ENCODE measurements at regions not wholly inside any gene's neighbourhood (a gene's known extent, or its start where the extent isn't known, plus 50 kb on each side); places are given as distances from the start of the nearest gene placed in this dataset.

DNA sequence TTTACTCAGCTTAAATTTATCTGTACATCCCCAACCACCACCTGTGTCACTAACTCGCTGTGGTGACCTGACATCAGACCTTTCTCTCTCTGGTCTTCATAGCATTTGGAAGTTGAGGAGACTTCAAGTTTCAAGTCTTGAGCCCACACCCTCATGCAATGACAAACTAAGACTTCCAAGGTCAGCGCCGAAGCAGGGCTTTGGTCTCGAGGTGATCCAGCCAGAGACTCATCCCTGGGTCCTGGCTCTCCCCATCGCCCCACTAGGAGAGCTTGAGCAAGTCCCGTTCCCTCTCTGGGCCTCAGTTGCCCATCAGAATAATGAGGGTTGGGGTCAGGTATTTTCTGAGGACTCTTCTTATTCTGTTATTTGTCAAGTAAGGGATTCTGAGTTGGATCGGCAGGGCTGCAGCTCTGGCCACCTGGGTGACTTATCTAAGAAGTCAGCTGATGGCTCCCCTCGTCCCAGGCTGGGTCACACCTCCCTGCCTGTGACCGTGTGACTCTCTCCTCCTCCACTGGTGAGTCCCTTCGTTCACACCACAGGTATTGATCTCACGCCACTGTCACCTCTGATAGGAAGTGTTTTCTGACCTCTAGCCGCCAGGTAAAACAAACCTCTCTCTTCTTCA, 143.7 kb upstream of the RUNX3 start:
- Histone ChIP-seq H3K27ac (ENCODE audit: low read length) (no peak overlapping the region), H3K9me3 (ENCODE audit: control insufficient read depth in 1 of 2, low read length in 2 of 2) (peaks cover 0 to 8% of the 10 kb centered on the region in 2 donors), H3K4me1 (ENCODE audit: control insufficient read depth in 1 of 2, insufficient read depth in 2 of 2, low read length in 2 of 2) (no peaks in the 10 kb centered on the region), H3K4me3 (ENCODE audit: low read depth in 1 of 2, low read length in 2 of 2) (no peak overlapping the region), H3K27me3 (ENCODE audit: low read depth, low read length) (no peaks in the 10 kb centered on the region), H3K36me3 (ENCODE audit: control insufficient read depth in 1 of 2, insufficient read depth in 2 of 2, low read length in 2 of 2) (no peaks in the 10 kb centered on the region)

GRCh38 chr1:25072461-25072860, 142.4 kb upstream of the RUNX3 start:
- Histone ChIP-seq H3K4me1 (ENCODE audit: control insufficient read depth in 1 of 2, insufficient read depth in 2 of 2, low read length in 2 of 2) (no peaks in the 10 kb centered on the region), H3K27me3 (ENCODE audit: low read depth, low read length) (no peaks in the 10 kb centered on the region), H3K27ac (ENCODE audit: low read length) (no peak overlapping the region), H3K9me3 (ENCODE audit: control insufficient read depth in 1 of 2, low read length in 2 of 2) (peaks cover 0 to 7% of the 10 kb centered on the region in 2 donors), H3K36me3 (ENCODE audit: control insufficient read depth in 1 of 2, insufficient read depth in 2 of 2, low read length in 2 of 2) (no peaks in the 10 kb centered on the region), H3K4me3 (ENCODE audit: low read depth in 1 of 2, low read length in 2 of 2) (no peak overlapping the region)

- Histone ChIP-seq H3K27ac (ENCODE audit: low read length) (no peak overlapping the region), H3K4me1 (ENCODE audit: control insufficient read depth in 1 of 2, insufficient read depth in 2 of 2, low read length in 2 of 2) (peaks cover 0 to 6% of the 10 kb centered on the region in 2 donors), H3K27me3 (ENCODE audit: low read depth, low read length) (no peaks in the 10 kb centered on the region), H3K9me3 (ENCODE audit: control insufficient read depth in 1 of 2, low read length in 2 of 2) (peaks cover 0 to 3% of the 10 kb centered on the region in 2 donors), H3K4me3 (ENCODE audit: low read depth in 1 of 2, low read length in 2 of 2) (no peak overlapping the region), H3K36me3 (ENCODE audit: control insufficient read depth in 1 of 2, insufficient read depth in 2 of 2, low read length in 2 of 2) (no peaks in the 10 kb centered on the region)
These were observed 138.8 kb upstream of the RUNX3 start for GRCh38 chr1:25068829-25069228.

DNA sequence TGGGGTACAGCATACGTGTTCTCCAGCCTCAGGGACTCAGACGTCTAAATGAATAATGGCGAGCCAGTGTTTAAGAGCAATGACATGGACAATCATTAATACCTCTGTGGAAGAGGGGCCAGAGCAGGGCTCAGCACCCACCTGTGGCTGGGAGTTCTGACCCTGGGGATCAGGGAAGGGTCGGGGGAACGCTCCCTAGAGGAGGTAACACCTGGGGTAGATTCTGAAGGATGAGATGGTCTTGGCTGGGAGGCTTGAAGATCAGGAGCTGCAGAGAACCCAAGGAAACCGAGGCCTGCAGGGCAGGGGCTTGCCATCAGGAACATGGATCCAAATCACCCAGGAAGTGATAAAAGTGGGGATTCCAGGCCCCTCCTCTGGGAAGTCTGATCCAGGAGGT, 138.2 kb upstream of the RUNX3 start:
- peaks cover 0 to 6% of the 10 kb centered on the region in 2 donors for H3K4me1 ChIP-seq (ENCODE audit: control insufficient read depth in 1 of 2, insufficient read depth in 2 of 2, low read length in 2 of 2)
- no peaks in the 10 kb centered on the region for H3K36me3 ChIP-seq (ENCODE audit: control insufficient read depth in 1 of 2, insufficient read depth in 2 of 2, low read length in 2 of 2)
- H3K4me3 ChIP-seq (ENCODE audit: low read depth in 1 of 2, low read length in 2 of 2) = no peak overlapping the region
- H3K27me3 ChIP-seq (ENCODE audit: low read depth, low read length) = no peaks in the 10 kb centered on the region
- peaks cover 0 to 3% of the 10 kb centered on the region in 2 donors for H3K9me3 ChIP-seq (ENCODE audit: control insufficient read depth in 1 of 2, low read length in 2 of 2)
- no peak overlapping the region for H3K27ac ChIP-seq (ENCODE audit: low read length)

DNA sequence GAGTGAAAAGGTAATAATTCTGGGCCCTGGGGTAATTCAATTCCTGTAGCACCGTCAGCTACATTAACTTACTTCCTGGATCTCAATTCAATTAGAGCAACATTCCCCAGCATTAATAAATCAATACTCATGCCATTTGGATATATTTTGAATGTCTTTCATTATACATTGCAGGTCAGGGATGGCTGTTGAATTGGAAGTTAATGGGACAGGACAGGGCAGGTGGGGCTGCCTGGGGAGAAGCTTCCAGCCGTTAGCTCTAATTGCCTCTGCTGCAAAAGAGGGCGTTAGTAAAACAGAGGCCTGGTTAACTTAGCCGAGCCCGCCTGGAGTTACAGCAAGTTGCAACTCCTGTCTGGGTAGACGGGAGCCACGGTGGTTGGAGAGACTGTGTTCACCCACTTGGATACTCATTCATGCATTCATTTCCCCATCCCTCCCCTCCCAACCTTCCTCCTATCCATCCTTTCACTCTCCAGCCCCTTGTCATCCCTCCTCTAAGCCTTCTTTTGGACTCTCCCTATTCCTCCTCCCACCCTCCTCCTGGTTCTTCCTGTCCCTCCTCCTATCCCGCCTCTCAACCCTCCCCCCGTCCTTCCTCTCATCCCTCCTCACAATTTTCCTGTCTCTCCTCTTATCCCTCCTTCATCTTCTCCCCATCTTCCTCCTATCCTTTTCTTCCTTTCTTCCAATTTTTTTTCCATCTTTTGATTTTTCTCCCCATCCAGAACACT, 137.6 kb upstream of the RUNX3 start:
- no peaks in the 10 kb centered on the region for H3K36me3 ChIP-seq (ENCODE audit: control insufficient read depth in 1 of 2, insufficient read depth in 2 of 2, low read length in 2 of 2)
- no peaks in the 10 kb centered on the region for H3K27me3 ChIP-seq (ENCODE audit: low read depth, low read length)
- peaks cover 0 to 3% of the 10 kb centered on the region in 2 donors for H3K9me3 ChIP-seq (ENCODE audit: control insufficient read depth in 1 of 2, low read length in 2 of 2)
- H3K4me1 ChIP-seq (ENCODE audit: control insufficient read depth in 1 of 2, insufficient read depth in 2 of 2, low read length in 2 of 2) = peaks cover 0 to 6% of the 10 kb centered on the region in 2 donors
- no peak overlapping the region for H3K4me3 ChIP-seq (ENCODE audit: low read depth in 1 of 2, low read length in 2 of 2)
- no peak overlapping the region for H3K27ac ChIP-seq (ENCODE audit: low read length)

- Histone ChIP-seq H3K4me3 (ENCODE audit: low read depth in 1 of 2, low read length in 2 of 2) (no peak overlapping the region), H3K36me3 (ENCODE audit: control insufficient read depth in 1 of 2, insufficient read depth in 2 of 2, low read length in 2 of 2) (no peaks in the 10 kb centered on the region), H3K9me3 (ENCODE audit: control insufficient read depth in 1 of 2, low read length in 2 of 2) (peaks cover 0 to 3% of the 10 kb centered on the region in 2 donors), H3K27me3 (ENCODE audit: low read depth, low read length) (no peaks in the 10 kb centered on the region), H3K27ac (ENCODE audit: low read length) (no peak overlapping the region), H3K4me1 (ENCODE audit: control insufficient read depth in 1 of 2, insufficient read depth in 2 of 2, low read length in 2 of 2) (peaks cover 0 to 6% of the 10 kb centered on the region in 2 donors)
These were observed 136.8 kb upstream of the RUNX3 start for GRCh38 chr1:25066731-25067517.

- H3K27me3 ChIP-seq (ENCODE audit: low read depth, low read length) = no peaks in the 10 kb centered on the region
- peaks cover 0 to 6% of the 10 kb centered on the region in 2 donors for H3K4me1 ChIP-seq (ENCODE audit: control insufficient read depth in 1 of 2, insufficient read depth in 2 of 2, low read length in 2 of 2)
- no peak overlapping the region for H3K27ac ChIP-seq (ENCODE audit: low read length)
These were observed 136.2 kb upstream of the RUNX3 start for GRCh38 chr1:25066256-25066655.

GRCh38 chr1:25065795-25066238, 135.7 kb upstream of the RUNX3 start:
- Histone ChIP-seq H3K4me3 (ENCODE audit: low read depth in 1 of 2, low read length in 2 of 2) (no peak overlapping the region), H3K36me3 (ENCODE audit: control insufficient read depth in 1 of 2, insufficient read depth in 2 of 2, low read length in 2 of 2) (no peaks in the 10 kb centered on the region), H3K9me3 (ENCODE audit: control insufficient read depth in 1 of 2, low read length in 2 of 2) (peaks cover 0 to 3% of the 10 kb centered on the region in 2 donors), H3K27ac (ENCODE audit: low read length) (no peak overlapping the region), H3K27me3 (ENCODE audit: low read depth, low read length) (no peaks in the 10 kb centered on the region), H3K4me1 (ENCODE audit: control insufficient read depth in 1 of 2, insufficient read depth in 2 of 2, low read length in 2 of 2) (peaks cover 0 to 6% of the 10 kb centered on the region in 2 donors)

More at GRCh38 chr1:25066256-25066655, 136.2 kb upstream of the RUNX3 start:
- H3K4me3 ChIP-seq (ENCODE audit: low read depth in 1 of 2, low read length in 2 of 2) = no peak overlapping the region
- peaks cover 0 to 3% of the 10 kb centered on the region in 2 donors for H3K9me3 ChIP-seq (ENCODE audit: control insufficient read depth in 1 of 2, low read length in 2 of 2)
- H3K36me3 ChIP-seq (ENCODE audit: control insufficient read depth in 1 of 2, insufficient read depth in 2 of 2, low read length in 2 of 2) = no peaks in the 10 kb centered on the region

- H3K27ac ChIP-seq (ENCODE audit: low read length) = no peak overlapping the region
- H3K27me3 ChIP-seq (ENCODE audit: low read depth, low read length) = no peaks in the 10 kb centered on the region
- peaks cover 0 to 6% of the 10 kb centered on the region in 2 donors for H3K4me1 ChIP-seq (ENCODE audit: control insufficient read depth in 1 of 2, insufficient read depth in 2 of 2, low read length in 2 of 2)
- H3K9me3 ChIP-seq (ENCODE audit: control insufficient read depth in 1 of 2, low read length in 2 of 2) = peaks cover 0 to 3% of the 10 kb centered on the region in 2 donors
- H3K4me3 ChIP-seq (ENCODE audit: low read depth in 1 of 2, low read length in 2 of 2) = no peak overlapping the region
- no peaks in the 10 kb centered on the region for H3K36me3 ChIP-seq (ENCODE audit: control insufficient read depth in 1 of 2, insufficient read depth in 2 of 2, low read length in 2 of 2)
These were observed 135.2 kb upstream of the RUNX3 start for GRCh38 chr1:25065321-25065721.

DNA sequence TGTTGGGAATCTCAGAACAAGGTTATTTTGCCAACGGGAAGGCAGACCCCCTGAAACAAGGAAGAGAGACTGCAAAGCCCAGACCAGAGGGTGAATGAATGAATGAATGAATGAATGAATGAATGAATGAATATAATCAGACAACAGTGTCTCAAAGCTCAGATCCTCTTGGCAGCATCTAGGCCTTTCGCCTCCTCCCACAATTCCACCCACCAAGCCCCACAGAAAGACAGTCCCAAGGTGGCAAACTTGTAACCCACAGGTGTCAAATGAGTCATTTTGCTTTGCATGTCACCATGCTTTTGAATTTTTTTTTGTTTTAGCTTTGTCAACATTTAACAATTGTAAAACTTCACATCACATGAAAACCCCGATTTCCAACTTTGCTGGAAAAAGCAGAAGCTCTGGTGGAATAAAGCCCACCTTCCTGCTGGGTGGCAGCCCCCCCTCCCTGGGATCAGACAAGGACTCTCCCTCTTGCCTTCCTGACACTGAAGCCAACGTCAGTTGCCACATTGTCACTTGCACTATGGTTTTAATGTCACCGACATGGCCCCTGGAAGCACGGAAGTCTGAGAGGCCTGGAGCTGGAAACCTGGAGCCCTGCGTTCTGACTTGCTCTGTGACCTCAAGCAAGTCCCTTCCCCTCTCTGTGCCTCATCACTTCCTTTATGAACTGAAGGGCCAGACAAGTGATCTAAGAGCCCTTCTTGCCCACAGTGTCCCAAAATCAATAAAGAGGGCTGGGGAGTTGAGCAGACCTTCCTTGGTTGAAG, 134.6 kb upstream of the RUNX3 start:
- Histone ChIP-seq H3K27me3 (ENCODE audit: low read depth, low read length) (no peaks in the 10 kb centered on the region), H3K4me3 (ENCODE audit: low read depth in 1 of 2, low read length in 2 of 2) (no peak overlapping the region), H3K36me3 (ENCODE audit: control insufficient read depth in 1 of 2, insufficient read depth in 2 of 2, low read length in 2 of 2) (no peaks in the 10 kb centered on the region), H3K9me3 (ENCODE audit: control insufficient read depth in 1 of 2, low read length in 2 of 2) (peaks cover 0 to 3% of the 10 kb centered on the region in 2 donors), H3K4me1 (ENCODE audit: control insufficient read depth in 1 of 2, insufficient read depth in 2 of 2, low read length in 2 of 2) (peaks cover 0 to 6% of the 10 kb centered on the region in 2 donors), H3K27ac (ENCODE audit: low read length) (no peak overlapping the region)

Data from muscle layer of duodenum (tissue), 2 donors.